H1 (cell line): ENCODE measurements at regions not wholly inside any gene's neighbourhood (a gene's known extent, or its start where the extent isn't known, plus 50 kb on each side); places are given as distances from the start of the nearest gene placed in this dataset.

Source experiments
- CTCF ChIA-PET: fragments of 300-600 bp; sonication (Branson Sonifier 250); formaldehyde crosslinking; loops from one replicate; lab custom pipeline; 2021; ENCODE audit not compliant: partially characterized antibody; lab: Charles Lee
- POLR2A ChIA-PET: fragments of 300-600 bp; sonication (Branson Sonifier 250); formaldehyde crosslinking; loops from one replicate; lab custom pipeline; 2021; ENCODE audit warnings: inconsistent platforms; ENCODE audit not compliant: partially characterized antibody; lab: Charles Lee
- DNase-seq, 2 experiments: peaks; one replicate each; pipeline versions ENCODE4 v3.0.0 to v3.0.0-alpha.2; 2010 to 2022; ENCODE audit warnings: low spot score in 2 of 2, low read depth in 1 of 2, mixed read lengths in 1 of 2
- FAIRE-seq: peaks from 2 replicates; lab custom pipeline; 2011; peaks lifted over from hg19 to GRCh38; lab: Jason Lieb, UNC
- H2AFZ ChIP-seq: 2 replicates; pipeline ENCODE4 v1.8.1; 2012; ENCODE audit warnings: low read length, inconsistent platforms
- H2AK5ac ChIP-seq: 2 replicates; pipeline ENCODE4 v1.6.1; 2013; ENCODE audit warnings: low read depth, low read length
- H2BK120ac ChIP-seq: replicated peaks from 2 replicates; pipeline ENCODE3; 2013; ENCODE audit warnings: low read depth, low read length, inconsistent platforms
- H2BK12ac ChIP-seq: 2 replicates; pipeline ENCODE4 v1.6.1; 2013; ENCODE audit warnings: low read depth, low read length
- H2BK15ac ChIP-seq: 2 replicates; pipeline ENCODE4 v1.6.1; 2013; ENCODE audit warnings: low read length
- H2BK20ac ChIP-seq: 2 replicates; pipeline ENCODE4 v1.6.1; 2013; ENCODE audit warnings: low read length
- H2BK5ac ChIP-seq: 2 replicates; pipeline ENCODE4 v1.6.1; 2013; ENCODE audit warnings: low read depth, low read length
- H3K14ac ChIP-seq: 2 replicates; pipeline ENCODE4 v1.6.1; 2013; ENCODE audit warnings: inconsistent platforms; ENCODE audit not compliant: insufficient read length
- H3K18ac ChIP-seq: 2 replicates; pipeline ENCODE4 v1.6.1; 2013; ENCODE audit warnings: low read length; ENCODE audit errors: extremely low read depth
- H3K23ac ChIP-seq: 2 replicates; pipeline ENCODE4 v1.6.1; 2013; ENCODE audit warnings: inconsistent platforms; ENCODE audit not compliant: insufficient read length
- H3K23me2 ChIP-seq: 2 replicates; pipeline ENCODE4 v1.6.1; 2013; ENCODE audit warnings: low read depth, low read length
- H3K27ac ChIP-seq: 2 replicates; pipeline ENCODE4 v1.6.1; 2011; ENCODE audit warnings: low read depth, low read length, inconsistent platforms
- H3K27me3 ChIP-seq, 4 experiments: replicated peaks in 1 of 4; 1 replicate in 1 of 4; 2 replicates in 3 of 4; pipeline versions ENCODE4 v1.6.1 to v1.8.1; 2011 to 2013; ENCODE audit warnings: low read length in 3 of 4, mild to moderate bottlenecking in 3 of 4, inconsistent platforms in 2 of 4, mixed read lengths in 2 of 4, moderate library complexity in 1 of 4; ENCODE audit not compliant: control insufficient read depth in 3 of 4, insufficient read depth in 3 of 4; ENCODE audit errors: extremely low read depth in 1 of 4
- H3K36me3 ChIP-seq, 4 experiments: 2 replicates each; pipeline versions ENCODE4 v1.6.1 to v1.8.1; 2011 to 2013; ENCODE audit warnings: mild to moderate bottlenecking in 4 of 4, low read length in 3 of 4, moderate library complexity in 2 of 4, control low read depth in 1 of 4, inconsistent platforms in 1 of 4; ENCODE audit not compliant: insufficient read depth in 4 of 4, control insufficient read depth in 2 of 4
- H3K4ac ChIP-seq: replicated peaks from 2 replicates; pipeline ENCODE3; 2013; ENCODE audit warnings: low read length, low read depth, mixed read lengths, inconsistent platforms; ENCODE audit not compliant: insufficient read length
- H3K4me1 ChIP-seq, 4 experiments: replicated peaks in 1 of 4; 1 replicate in 1 of 4; 2 replicates in 3 of 4; pipeline versions ENCODE4 v1.6.1 to v1.8.1; 2011 to 2013; ENCODE audit warnings: low read length in 3 of 4, inconsistent platforms in 2 of 4, mixed read lengths in 1 of 4; ENCODE audit not compliant: insufficient read depth in 4 of 4, control insufficient read depth in 3 of 4
- H3K4me2 ChIP-seq, 2 experiments: 2 replicates each; pipeline versions ENCODE4 v1.6.1 to v1.8.1; 2011 to 2013; ENCODE audit warnings: low read depth in 2 of 2, low read length in 2 of 2, control low read depth in 1 of 2, inconsistent platforms in 1 of 2, mild to moderate bottlenecking in 1 of 2; ENCODE audit not compliant: insufficient read depth in 1 of 2
- H3K4me3 ChIP-seq, 4 experiments: fragments of 200-600, 300-600 bp in 1 of 4; sonication (generic), shearing (Covaris generic), sonication (Bioruptor Twin) in 1 of 4; 2 replicates each; pipeline versions ENCODE4 v1.5.1 to v1.8.1; 2011 to 2016; ENCODE audit warnings: low read length in 4 of 4, low read depth in 3 of 4, control low read depth in 2 of 4, inconsistent platforms in 2 of 4, mild to moderate bottlenecking in 2 of 4, mixed read lengths in 1 of 4, moderate library complexity in 1 of 4; ENCODE audit not compliant: insufficient read depth in 2 of 4; ENCODE audit errors: extremely low read depth in 1 of 4
- H3K56ac ChIP-seq: replicated peaks from 2 replicates; pipeline ENCODE3; 2013; ENCODE audit warnings: low read depth, mild to moderate bottlenecking, mixed read lengths, low read length, inconsistent platforms; ENCODE audit not compliant: insufficient read length
- H3K79me1 ChIP-seq: 2 replicates; pipeline ENCODE4 v1.6.1; 2013; ENCODE audit warnings: low read depth, low read length, control low read depth
- H3K79me2 ChIP-seq, 2 experiments: 2 replicates each; pipeline versions ENCODE4 v1.6.1 to v1.8.1; 2012 to 2013; ENCODE audit warnings: low read length in 2 of 2, mild to moderate bottlenecking in 2 of 2, inconsistent platforms in 1 of 2; ENCODE audit not compliant: insufficient read depth in 2 of 2, control insufficient read depth in 1 of 2
- H3K9ac ChIP-seq, 4 experiments: replicated peaks in 1 of 4; 1 replicate in 1 of 4; 2 replicates in 3 of 4; pipeline versions ENCODE4 v1.6.1 to v1.8.1; 2011 to 2013; ENCODE audit warnings: low read depth in 3 of 4, low read length in 3 of 4, control low read depth in 2 of 4, mild to moderate bottlenecking in 2 of 4, moderate library complexity in 2 of 4, inconsistent platforms in 1 of 4; ENCODE audit errors: extremely low read depth in 1 of 4
- H3K9me3 ChIP-seq, 2 experiments: 2 replicates each; pipeline versions ENCODE4 v1.6.1 to v1.8.1; 2012 to 2013; ENCODE audit warnings: mild to moderate bottlenecking in 2 of 2, moderate library complexity in 2 of 2, control low read depth in 1 of 2, inconsistent platforms in 1 of 2, low read depth in 1 of 2, low read length in 1 of 2, mixed read lengths in 1 of 2; ENCODE audit not compliant: insufficient read depth in 2 of 2
- H4K20me1 ChIP-seq, 2 experiments: replicated peaks in 1 of 2; 2 replicates each; pipeline versions ENCODE3 to v1.8.1; 2011 to 2013; ENCODE audit warnings: inconsistent platforms in 2 of 2, low read length in 2 of 2, mild to moderate bottlenecking in 1 of 2; ENCODE audit not compliant: insufficient read depth in 2 of 2, control insufficient read depth in 1 of 2
- H4K5ac ChIP-seq: 2 replicates; pipeline ENCODE4 v1.6.1; 2013; ENCODE audit warnings: low read length, low read depth, mixed read lengths, inconsistent platforms; ENCODE audit not compliant: insufficient read length
- H4K8ac ChIP-seq: 2 replicates; pipeline ENCODE4 v1.8.0; 2013; ENCODE audit warnings: mild to moderate bottlenecking, moderate library complexity, low read length, inconsistent platforms; ENCODE audit not compliant: insufficient read depth; ENCODE audit errors: extremely low read depth
- H4K91ac ChIP-seq: replicated peaks from 2 replicates; pipeline ENCODE3; 2013; ENCODE audit warnings: low read length, mixed read lengths, inconsistent platforms; ENCODE audit not compliant: insufficient read length
- BACH1 ChIP-seq: IDR thresholded peaks from 2 replicates; pipeline ENCODE4 v1.6.1; 2012; ENCODE audit warnings: low read length, improper control_type of control experiment
- BCL11A ChIP-seq, 2 experiments: IDR thresholded peaks; one replicate each; pipeline ENCODE4 v1.6.1; 2011; ENCODE audit warnings: low read depth in 2 of 2, low read length in 2 of 2, mild to moderate bottlenecking in 2 of 2
- YY1 ChIP-seq: IDR thresholded peaks from 2 replicates; pipeline ENCODE4 v1.6.1; 2011; ENCODE audit warnings: low read depth, mild to moderate bottlenecking, low read length
- WGBS, 2 experiments: shearing (Covaris generic) in 1 of 2; methylation state at CpG; one replicate each; pipeline versions ENCODE4 v1.1.6 to v1.1.7; 2013 to 2015; ENCODE audit warnings: low lambda C conversion rate in 2 of 2, mixed read lengths in 2 of 2, inconsistent platforms in 1 of 2, low coverage in 1 of 2, missing lambda C conversion rate in 1 of 2; ENCODE audit not compliant: insufficient replicate concordance in 2 of 2, insufficient coverage in 1 of 2, insufficient read length in 1 of 2; ENCODE audit errors: extremely low coverage in 1 of 2, missing lambda C conversion rate in 1 of 2; 5-methylcytosine and 5-hydroxymethylcytosine counted together
- TF ChIP-seq, protein P1 (sequence below): IDR thresholded peaks from 2 replicates; pipeline ENCODE4 v1.6.1; 2012; ENCODE audit warnings: inconsistent platforms

DNA sequence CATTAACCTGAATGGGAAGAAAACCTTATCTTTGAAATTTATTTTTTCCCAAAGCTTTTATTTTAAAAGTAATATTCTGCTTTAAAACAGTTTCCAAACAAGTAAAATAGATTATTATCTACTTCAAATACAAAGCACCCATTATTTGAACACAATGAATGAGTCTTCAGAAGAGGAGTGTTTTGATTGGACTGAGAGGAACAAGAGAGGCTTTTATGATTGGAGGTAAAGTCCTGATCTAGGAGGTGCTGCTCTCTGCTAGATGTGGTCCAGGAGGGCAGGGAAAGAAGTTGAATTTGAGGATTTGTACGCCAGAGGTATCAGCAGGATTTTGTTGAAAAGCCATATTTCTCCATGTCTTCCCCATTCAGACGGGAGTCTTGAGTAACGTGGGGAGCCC lies 900.7 kb downstream of the SOCS6 start:
- H2BK120ac ChIP-seq = no peak overlapping the region
- no peaks in the 10 kb centered on the region for H4K20me1 ChIP-seq
- H2BK15ac ChIP-seq = no peak overlapping the region
- no peaks in the 10 kb centered on the region for H3K79me1 ChIP-seq
- FAIRE-seq (no peak), DNase-seq (no peak)
- ChIA-PET CTCF (no interaction called here), POLR2A (no interaction called here)
- WGBS, 2 experiments = 69% methylated on average over 3 of the region's 3 CpGs; no CpG with 5 or more reads in 1 of the 2 experiments
- no peaks in the 10 kb centered on the region for H3K23me2 ChIP-seq
- H3K79me2 ChIP-seq = no peaks in the 10 kb centered on the region
- H3K4me1 ChIP-seq = no peaks in the 10 kb centered on the region
- H3K36me3 ChIP-seq = no peaks in the 10 kb centered on the region
- no peak overlapping the region for H3K23ac ChIP-seq
- no peak overlapping the region for H2AFZ ChIP-seq
- H3K4me2 ChIP-seq = no peak overlapping the region
- no peak overlapping the region for H4K5ac ChIP-seq
- H3K9me3 ChIP-seq = peaks cover 55 to 62% of the 10 kb centered on the region in 2 experiments
- no peak overlapping the region for H3K18ac ChIP-seq
- no peak overlapping the region for H3K9ac ChIP-seq
- TF ChIP-seq YY1 (no peak), BCL11A (IDR thresholded peaks at IDR 0.05; ENCODE audit: low read depth in 2 of 2, low read length in 2 of 2) (no peak), BACH1 (no peak)
- TF ChIP-seq, protein P1, sequence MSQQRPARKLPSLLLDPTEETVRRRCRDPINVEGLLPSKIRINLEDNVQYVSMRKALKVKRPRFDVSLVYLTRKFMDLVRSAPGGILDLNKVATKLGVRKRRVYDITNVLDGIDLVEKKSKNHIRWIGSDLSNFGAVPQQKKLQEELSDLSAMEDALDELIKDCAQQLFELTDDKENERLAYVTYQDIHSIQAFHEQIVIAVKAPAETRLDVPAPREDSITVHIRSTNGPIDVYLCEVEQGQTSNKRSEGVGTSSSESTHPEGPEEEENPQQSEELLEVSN = no peak
- no peak overlapping the region for H2BK5ac ChIP-seq
- no peak overlapping the region for H3K27ac ChIP-seq
- H4K91ac ChIP-seq = no peak overlapping the region
- H2AK5ac ChIP-seq = no peak overlapping the region
- H3K4ac ChIP-seq = no peak overlapping the region
- H2BK20ac ChIP-seq = no peak overlapping the region
- no peak overlapping the region for H3K56ac ChIP-seq
- no peak overlapping the region for H3K4me3 ChIP-seq
- no peak overlapping the region for H2BK12ac ChIP-seq
- no peak overlapping the region for H3K14ac ChIP-seq
- H4K8ac ChIP-seq = no peak overlapping the region
- H3K27me3 ChIP-seq = no peaks in the 10 kb centered on the region
